ELR (cell line): ENCODE measurements at regions not wholly inside any gene's neighbourhood (a gene's known extent, or its start where the extent isn't known, plus 50 kb on each side); places are given as distances from the start of the nearest gene placed in this dataset.
A peak's percentile ranks its signal among the peaks of the same experiment; 100 is the strongest.

Experiments
- DNase-seq: peaks from one replicate; pipeline ENCODE4 v3.0.0-alpha.2; 2015; ENCODE audit warnings: low read depth

DNA sequence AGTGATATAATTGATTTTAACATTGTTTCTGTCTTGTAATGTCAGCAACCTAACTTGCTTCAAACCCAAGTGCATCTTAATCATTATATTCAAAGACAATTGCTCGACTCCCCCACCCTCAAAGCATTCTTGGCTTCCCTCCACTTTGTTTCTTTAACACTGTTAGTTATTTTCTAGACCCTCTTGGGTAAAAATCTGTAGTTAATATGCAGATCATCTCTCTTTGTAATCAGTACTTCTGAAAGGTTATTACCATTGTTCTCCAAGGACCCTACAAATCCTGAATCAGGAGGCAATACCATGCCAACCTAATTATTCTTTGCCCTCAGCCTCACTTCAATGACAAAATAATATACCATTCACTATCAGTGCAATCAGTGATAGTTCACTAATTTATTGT lies 1075.7 kb downstream of the AMY1C start:
- no peak for DNase-seq

DNA sequence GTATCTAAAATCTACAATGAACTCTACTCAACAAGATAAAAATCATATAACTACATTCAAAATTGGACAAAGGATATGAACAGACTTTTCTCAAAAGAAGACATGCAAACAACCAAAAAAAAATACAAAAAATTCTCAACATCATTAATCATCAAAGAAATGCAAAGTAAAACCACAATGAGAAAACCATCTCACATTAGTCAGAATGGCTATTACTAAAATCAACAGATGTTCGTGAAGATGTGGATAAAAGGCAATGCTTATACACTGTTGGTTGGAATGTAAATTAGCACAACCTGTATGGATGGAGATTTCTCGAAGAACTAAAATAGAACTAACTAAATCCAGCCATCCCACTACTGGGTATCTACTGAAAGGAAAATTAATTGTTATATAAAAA lies 1080.8 kb downstream of the AMY1C start:
- peak; percentile 0 for DNase-seq

GRCh38 chr1:104852151-104852550 lies 1102.5 kb downstream of the AMY1C start:
- no peak for DNase-seq

DNA sequence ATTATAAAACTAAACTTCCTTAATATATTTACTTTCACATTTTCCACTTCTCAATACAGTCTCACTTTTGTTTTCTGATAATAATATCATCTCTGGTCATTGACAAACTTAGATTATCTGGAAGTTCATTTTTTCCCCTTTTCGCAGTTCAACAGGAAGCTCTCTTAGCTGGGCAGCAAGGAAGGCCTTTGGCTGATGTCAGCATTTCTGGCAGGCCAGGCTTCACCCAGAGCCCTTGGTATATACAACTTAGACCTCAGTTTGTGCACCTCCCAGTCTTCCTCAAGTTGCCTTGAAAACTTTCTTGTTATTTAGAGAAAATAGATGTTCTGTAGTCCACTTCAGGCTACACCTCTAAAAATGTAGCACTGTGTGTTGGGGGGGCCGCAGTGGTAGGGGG lies 1103.6 kb downstream of the AMY1C start:
- no peak for DNase-seq

DNA sequence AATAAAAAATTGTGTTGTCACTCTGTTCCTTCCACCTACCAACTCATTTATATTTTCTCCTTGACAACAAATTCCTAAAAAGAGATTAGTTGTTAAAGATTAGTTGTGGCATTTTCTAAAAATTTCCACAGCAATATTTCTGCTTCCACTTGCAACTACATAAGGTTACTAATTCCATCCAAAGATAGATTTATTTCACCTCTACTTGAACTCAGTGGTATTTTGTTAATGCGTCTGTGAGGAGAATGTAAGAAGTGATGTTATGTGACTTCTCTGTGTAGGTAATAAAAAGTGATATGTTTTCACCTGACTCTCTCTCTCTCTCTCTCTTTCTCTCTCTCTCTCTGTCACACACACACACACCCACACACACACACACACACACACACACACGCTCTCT lies 1104.8 kb downstream of the AMY1C start:
- no peak for DNase-seq

DNA sequence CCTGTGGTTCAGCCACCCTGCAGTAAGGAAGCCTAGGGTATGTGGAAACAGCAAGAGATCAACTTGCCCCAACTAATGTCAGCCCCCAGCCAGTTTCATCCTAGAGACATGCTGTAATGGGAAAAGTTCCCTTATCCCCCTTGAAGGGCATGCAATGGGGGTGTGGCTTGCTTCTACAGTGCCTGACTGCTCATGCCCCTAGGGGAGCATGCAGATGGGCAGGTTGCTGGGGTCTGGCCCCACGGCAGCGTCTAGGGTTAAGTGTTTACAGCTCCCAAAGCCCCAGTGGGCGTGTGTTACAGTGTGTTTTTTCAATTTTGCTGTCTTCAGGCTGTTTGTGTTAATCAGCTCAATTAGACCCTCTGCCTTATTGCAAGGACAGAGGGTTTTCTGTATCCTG lies 1105.9 kb downstream of the AMY1C start:
- DNase-seq: no peak

GRCh38 chr1:104856091-104856490 lies 1106.4 kb downstream of the AMY1C start:
- DNase-seq: no peak

GRCh38 chr1:104856518-104856917 lies 1106.8 kb downstream of the AMY1C start:
- DNase-seq: no peak

DNA sequence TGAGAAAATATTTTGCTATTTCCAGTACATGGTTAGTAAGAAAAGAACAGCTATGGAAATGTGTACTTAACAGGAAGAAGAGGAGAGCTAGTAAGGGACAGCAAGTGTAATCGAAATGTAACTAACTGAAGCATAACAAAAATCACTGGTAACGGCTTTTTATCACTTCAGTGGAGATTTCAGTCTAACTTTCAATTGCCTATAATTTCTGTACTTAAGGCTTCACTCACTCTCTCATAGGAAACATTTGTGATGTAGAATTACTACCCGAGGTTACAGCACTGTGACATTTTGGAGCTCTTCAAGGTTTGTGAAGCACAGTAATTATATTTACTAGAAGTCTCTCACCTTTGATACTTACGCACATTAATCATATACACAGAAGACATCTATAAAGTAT lies 1119.1 kb downstream of the AMY1C start:
- no peak for DNase-seq

DNA sequence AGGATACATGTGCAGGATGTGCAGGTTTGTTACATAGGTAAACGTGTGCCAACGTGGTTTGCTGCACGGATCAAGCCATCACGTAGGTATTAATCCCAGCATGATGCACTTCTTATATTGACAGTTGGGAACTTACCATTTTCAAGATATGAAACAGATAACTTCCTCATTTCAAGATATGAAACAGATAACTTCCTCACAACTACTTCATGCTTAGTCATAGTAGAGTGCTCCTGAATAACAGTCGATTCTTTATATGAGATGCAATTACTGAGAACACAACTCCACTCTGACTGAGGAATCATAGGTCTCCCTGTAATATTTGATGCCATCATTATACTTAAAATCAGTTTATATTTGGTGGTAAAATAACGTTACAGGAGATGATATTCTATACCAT lies 1124.3 kb downstream of the AMY1C start:
- no peak for DNase-seq

GRCh38 chr1:104878203-104878909 lies 1128.7 kb downstream of the AMY1C start:
- no peak for DNase-seq

DNA sequence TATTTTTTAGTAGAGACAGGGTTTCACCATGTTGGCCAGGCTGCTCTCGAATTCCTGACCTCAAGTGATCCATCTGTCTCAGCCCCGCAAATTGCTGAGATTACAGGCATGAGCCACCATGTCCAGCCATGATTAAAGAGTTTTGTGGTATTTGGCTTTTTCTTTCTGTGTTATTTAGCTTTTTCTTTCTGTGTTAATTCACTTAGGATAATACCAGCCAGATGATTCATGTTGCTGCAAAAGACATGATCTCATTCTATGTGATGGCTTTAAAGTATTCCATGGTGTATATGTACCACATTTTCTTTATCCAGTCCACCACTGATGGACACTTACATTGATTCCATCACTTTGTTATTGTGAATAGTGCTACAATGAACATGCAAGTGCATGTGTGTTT lies 1135.2 kb downstream of the AMY1C start:
- no peak for DNase-seq

DNA sequence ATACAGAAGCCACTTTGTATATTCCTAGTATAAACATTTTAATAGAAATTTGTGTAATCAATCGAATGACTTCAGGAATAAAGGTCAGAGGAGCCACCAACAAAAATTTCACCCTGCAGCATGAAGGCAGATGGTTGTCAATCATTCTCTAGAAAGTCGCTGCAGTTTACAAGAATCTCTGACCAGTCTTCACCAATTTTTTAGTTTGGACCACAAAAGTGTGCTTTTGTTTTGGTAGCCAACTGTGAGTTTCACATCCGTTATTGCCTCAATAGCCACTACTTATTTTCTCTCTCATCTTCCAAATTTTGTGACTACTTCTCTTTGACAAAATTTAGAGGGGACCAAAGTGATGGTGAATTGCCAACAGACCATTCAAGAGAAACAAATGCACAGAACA lies 1155.6 kb downstream of the AMY1C start:
- DNase-seq: no peak

GRCh38 chr1:104906141-104906540 lies 1156.4 kb downstream of the AMY1C start:
- no peak for DNase-seq

- DNase-seq: no peak
These were observed 1169.5 kb downstream of the AMY1C start for GRCh38 chr1:104919188-104919587.

GRCh38 chr1:104921525-104921924 lies 1171.8 kb downstream of the AMY1C start:
- DNase-seq: peak; percentile 1

DNA sequence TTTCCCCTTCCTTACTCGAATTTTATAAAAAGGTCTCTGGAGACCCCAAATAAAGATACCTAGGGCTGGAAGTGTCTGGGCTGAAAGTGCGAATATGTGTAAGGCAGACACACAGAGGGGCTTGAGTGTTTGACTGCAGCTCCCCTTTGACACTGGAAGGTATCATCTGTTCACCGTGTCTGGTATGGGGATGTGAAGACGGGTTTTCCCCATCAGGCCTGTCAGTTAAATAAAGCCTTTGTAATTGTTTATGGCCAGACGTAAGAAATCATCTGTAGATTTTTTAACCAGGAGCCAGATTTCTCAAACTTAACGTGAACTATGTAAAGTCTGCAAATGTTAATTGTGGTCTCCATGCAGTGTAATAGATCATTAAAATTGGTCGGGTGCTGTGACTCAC lies 1173.4 kb downstream of the AMY1C start:
- DNase-seq: no peak

DNA sequence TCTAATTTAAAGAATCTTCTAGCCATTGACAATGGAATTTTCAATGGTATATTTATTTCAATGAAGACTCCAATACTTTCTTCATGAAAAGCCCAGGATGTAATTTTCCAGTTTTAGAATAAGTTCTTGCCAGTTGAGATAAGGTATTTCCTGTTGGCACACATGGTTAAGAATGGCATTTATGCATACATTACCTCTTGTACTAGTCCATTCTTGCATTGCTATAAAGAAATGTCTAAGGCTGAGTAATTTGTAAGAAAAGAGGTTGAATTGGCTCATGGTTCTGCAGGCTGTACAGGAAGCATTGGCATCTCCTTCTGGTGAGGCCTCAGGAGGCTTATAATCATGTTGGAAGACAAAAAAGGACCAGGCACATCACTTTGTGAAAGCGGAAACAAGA lies 1179.6 kb downstream of the AMY1C start:
- no peak for DNase-seq

GRCh38 chr1:104932030-104932915 lies 1182.6 kb downstream of the AMY1C start:
- no peak for DNase-seq

DNA sequence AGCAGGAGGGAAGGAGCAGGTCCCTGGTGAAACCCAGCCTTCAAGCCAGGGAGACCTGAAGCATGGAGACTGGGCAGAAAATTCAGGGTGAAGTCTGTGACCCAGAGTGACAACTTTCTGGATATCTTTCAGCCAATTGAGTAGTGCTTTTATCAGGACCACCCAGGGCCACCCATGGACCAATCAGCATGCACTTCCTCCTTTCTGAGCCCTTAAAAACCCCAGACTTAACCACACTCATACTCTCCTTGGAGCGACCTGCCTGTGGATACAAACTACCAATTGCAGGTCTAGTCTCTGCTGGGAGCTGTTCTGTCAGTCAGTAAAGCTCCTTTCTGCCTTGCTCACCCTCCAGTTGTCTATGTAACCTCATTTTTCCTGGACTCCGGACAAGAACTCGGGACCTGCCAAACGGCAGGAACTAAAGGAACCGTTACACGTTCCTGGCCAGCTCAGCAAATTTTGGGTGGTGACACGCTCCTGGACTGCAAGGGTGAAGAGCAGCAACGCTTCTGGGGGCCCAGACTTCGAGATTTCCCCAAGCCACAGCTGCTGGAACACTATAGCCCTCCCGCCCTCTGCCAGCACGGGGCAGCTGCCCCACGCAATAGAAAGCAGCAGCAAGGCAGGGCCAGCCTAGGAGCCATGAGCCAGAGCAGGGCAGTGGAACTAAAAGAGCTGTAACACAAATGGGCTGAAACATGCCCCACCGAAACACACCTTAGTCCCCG lies 1183.4 kb downstream of the AMY1C start:
- DNase-seq: no peak

DNA sequence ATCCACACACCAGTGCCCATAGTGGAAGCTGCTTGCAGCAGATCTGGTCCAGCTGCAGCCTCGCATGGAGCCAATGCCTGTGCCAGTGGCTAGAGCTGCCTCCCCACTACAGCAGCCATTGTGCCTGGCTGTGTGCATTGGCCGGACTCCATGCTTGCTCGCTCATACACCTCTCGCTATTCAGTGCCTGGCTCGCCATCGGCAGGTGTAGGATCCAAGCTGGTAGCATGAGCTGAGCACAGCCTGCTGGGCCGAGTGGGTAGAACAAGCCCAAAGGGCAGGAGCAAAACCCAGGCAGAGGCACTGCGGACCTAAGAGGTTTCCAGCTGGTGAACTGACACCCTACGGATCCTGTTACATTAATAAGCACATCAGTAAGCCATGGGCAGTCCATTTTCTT lies 1184.1 kb downstream of the AMY1C start:
- DNase-seq: no peak

DNA sequence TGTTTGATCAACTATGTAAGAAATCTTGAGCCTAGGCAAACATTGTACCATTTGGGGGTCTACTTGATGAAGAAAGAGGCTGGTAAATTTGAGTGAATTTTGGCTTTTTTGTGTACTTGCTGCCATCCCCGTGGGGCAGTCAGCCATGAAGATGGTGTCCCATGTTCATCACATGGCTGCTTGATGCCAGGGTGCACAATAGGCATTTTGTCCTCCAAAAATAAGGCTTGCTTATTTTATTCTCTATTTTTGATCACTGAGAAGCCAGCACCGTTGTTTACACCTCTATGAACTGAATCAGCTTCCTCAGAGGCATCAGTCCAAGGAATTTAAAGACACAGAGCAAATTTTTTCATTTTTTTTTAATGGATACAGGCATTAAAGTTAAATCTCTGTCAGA lies 1195.7 kb downstream of the AMY1C start:
- no peak for DNase-seq
